ENCODE measurements at regions not wholly inside any gene's neighbourhood (a gene's known extent, or its start where the extent isn't known, plus 50 kb on each side); places are given as distances from the start of the nearest gene placed in this dataset.

- TF ChIP-seq YY1 (IDR thresholded peaks at IDR 0.05; ENCODE audit: low read depth) = no peak
- no peak for TF ChIP-seq CTCF (IDR thresholded peaks at IDR 0.05)
- TF ChIP-seq FOXJ3 (CRISPR knock-in tag; IDR thresholded peaks at IDR 0.05) = no peak
- TF ChIP-seq ELF1 (IDR thresholded peaks at IDR 0.05) = no peak
- no peak for TF ChIP-seq NFIC (IDR thresholded peaks at IDR 0.05; ENCODE audit: borderline replicate concordance)
- TF ChIP-seq RFX5 (IDR thresholded peaks at IDR 0.05; ENCODE audit: low read length) = no peak
- no peak for TF ChIP-seq GATA2 (CRISPR knock-in tag; IDR thresholded peaks at IDR 0.05)
- no peak for TF ChIP-seq FOXM1 (IDR thresholded peaks at IDR 0.05; ENCODE audit: low read depth)
- no peak for TF ChIP-seq USF2 (IDR thresholded peaks at IDR 0.05; ENCODE audit: borderline replicate concordance, low read depth, low read length)
- no peak for TF ChIP-seq MAX (IDR thresholded peaks at IDR 0.05; ENCODE audit: low read depth)
- no peak for TF ChIP-seq IRF3 (IDR thresholded peaks at IDR 0.05; ENCODE audit: low read depth, low read length)
- TF ChIP-seq TAF1 (IDR thresholded peaks at IDR 0.05; ENCODE audit: borderline replicate concordance, low read depth, low read length) = no peak
- TF ChIP-seq RXRA (IDR thresholded peaks at IDR 0.05; ENCODE audit: borderline replicate concordance, low read depth) = no peak
- no peak for TF ChIP-seq ZBTB33 (IDR thresholded peaks at IDR 0.05; ENCODE audit: borderline replicate concordance, low read depth)
- no peak for TF ChIP-seq TEAD4 (IDR thresholded peaks at IDR 0.05; ENCODE audit: borderline replicate concordance, insufficient read depth)
- no peak for TF ChIP-seq POLR2AphosphoS5 (IDR thresholded peaks at IDR 0.05; ENCODE audit: low read depth, low read length)
- no peak for TF ChIP-seq MEF2A (IDR thresholded peaks at IDR 0.05; ENCODE audit: borderline replicate concordance, low read depth)
- CTCF ChIA-PET = no interaction called here
- WGBS (ENCODE audit: low lambda C conversion rate) = 65% methylated on average over 3 of the region's 3 CpGs
These were observed 482.5 kb upstream of the FAT3 start for GRCh38 chr11:91742155-91742554.

More at GRCh38 chr11:91742155-91742554, 482.5 kb upstream of the FAT3 start:
- POLR2A ChIA-PET = no interaction called here
- no peak for DNase-seq
- Histone ChIP-seq H3K9ac (no peak overlapping the region), H3K27ac (ENCODE audit: low read depth in 2 of 2, low read length in 1 of 2) (no peak overlapping the region), H3K79me2 (ENCODE audit: insufficient read depth) (no peaks in the 10 kb centered on the region), H3K9me3 (no peaks in the 10 kb centered on the region), H4K20me1 (ENCODE audit: insufficient read depth) (no peaks in the 10 kb centered on the region), H2AFZ (ENCODE audit: low read depth) (no peak overlapping the region), H3F3A (replicated peaks; ENCODE audit: insufficient read depth) (no peaks in the 10 kb centered on the region), H3K4me2 (no peak overlapping the region), H3K36me3 (replicated peaks in 1 of 2; ENCODE audit: control insufficient read depth in 1 of 2, insufficient read depth in 2 of 2, low read length in 1 of 2) (no peaks in the 10 kb centered on the region), H3K27me3 (ENCODE audit: insufficient read depth) (no peaks in the 10 kb centered on the region; the same call in 1 of the 2 replicates), H3K4me1 (ENCODE audit: control insufficient read depth in 1 of 2, insufficient read depth in 2 of 2, low read depth in 1 of 2, low read length in 1 of 2) (no peaks in the 10 kb centered on the region), H3K4me3 (ENCODE audit: low read depth in 2 of 2, low read length in 1 of 2) (no peak overlapping the region), H3K9me2 (no peaks in the 10 kb centered on the region)

All from SK-N-SH (cell line).